Ovary (tissue), 3 donors: ENCODE measurements at regions not wholly inside any gene's neighbourhood (a gene's known extent, or its start where the extent isn't known, plus 50 kb on each side); places are given as distances from the start of the nearest gene placed in this dataset.

ENCODE experiments used
- CTCF ChIP-seq, 3 donors: fragments of 450-650 bp in 2 of 3; fragments of 200-600 bp in 1 of 3; IDR thresholded peaks; one replicate each; pipeline versions ENCODE4 v1.5.1 to v1.8.0; 2016 to 2022; ENCODE audit warnings: antibody characterized with exemption in 3 of 3, mild to moderate bottlenecking in 1 of 3
- POLR2A ChIP-seq: fragments of 450-650 bp; IDR thresholded peaks from one replicate; pipeline ENCODE4 v1.6.1; 2017; ENCODE audit warnings: antibody characterized with exemption, mild to moderate bottlenecking, moderate library complexity
- donor health status: DM: no; HTN: no; CAD: no.

GRCh38 chr13:99136427-99136954 lies 64.2 kb upstream of the UBAC2 start:
- TF ChIP-seq CTCF (IDR thresholded peaks at IDR 0.05) (no peak), POLR2A (no peak)
